CD4-positive, alpha-beta T cell treated with Interleukin-6 at 100 ng/mL for 8 hours (primary cell): ENCODE measurements at regions not wholly inside any gene's neighbourhood (a gene's known extent, or its start where the extent isn't known, plus 50 kb on each side); places are given as distances from the start of the nearest gene placed in this dataset.
A peak's percentile ranks its signal among the peaks of the same experiment; 100 is the strongest.

Experiments used
- DNase-seq: peaks from one replicate; pipeline ENCODE4 v3.0.0-alpha.2; 2020; ENCODE audit warnings: mixed read lengths, low spot score

DNA sequence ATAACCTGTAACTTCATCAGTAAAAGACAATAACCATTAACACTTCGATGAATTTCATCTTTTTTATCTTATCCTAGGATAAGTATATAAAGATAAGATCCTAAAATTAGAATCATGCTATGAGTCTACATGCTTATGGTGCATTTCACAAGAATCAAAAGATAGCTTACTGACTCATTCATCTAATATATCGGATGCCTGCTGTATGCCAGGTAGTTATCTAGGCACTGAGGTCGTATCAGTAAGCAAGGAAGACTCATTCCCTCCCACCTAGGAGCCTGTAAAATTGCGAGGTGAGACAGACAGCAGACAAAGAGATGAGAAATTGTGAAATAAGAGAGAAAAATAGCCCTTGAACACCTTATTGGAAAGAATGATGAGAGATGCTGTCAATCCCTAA is 240.6 kb upstream of the ADAMTSL1 start:
- DNase-seq, result no peak

DNA sequence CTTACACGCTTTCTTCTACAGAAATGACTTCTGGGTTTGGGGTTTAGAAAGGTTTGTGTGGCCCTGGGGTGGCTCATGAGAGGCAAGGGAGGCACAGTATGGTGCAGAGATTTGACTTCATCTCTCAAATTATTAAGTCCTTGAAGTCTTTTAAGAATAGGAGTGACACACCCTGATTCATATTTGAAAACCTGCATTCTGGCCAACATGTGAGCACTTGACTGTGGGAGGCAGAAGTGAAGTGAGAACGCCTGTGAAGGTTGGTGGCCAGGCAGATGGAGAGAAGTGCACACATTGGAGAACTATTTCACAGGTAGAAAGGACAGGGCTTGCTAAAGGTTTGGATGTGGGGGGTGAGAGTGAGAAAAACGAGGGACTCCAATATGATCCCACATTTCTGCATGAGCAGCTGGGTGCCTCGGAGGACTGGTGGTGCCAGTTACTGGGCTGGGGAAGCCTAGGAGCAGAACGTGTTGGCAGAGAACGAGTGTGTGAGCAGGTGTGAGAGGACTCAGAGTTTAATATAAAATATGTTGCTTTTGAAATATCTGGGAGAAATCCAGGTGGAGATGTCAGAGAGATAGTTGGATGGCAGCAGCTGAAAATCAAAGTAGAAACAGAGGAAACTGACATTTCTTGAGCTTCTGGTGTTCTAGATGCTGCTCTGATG is 240.0 kb upstream of the ADAMTSL1 start:
- DNase-seq, result no peak

DNA sequence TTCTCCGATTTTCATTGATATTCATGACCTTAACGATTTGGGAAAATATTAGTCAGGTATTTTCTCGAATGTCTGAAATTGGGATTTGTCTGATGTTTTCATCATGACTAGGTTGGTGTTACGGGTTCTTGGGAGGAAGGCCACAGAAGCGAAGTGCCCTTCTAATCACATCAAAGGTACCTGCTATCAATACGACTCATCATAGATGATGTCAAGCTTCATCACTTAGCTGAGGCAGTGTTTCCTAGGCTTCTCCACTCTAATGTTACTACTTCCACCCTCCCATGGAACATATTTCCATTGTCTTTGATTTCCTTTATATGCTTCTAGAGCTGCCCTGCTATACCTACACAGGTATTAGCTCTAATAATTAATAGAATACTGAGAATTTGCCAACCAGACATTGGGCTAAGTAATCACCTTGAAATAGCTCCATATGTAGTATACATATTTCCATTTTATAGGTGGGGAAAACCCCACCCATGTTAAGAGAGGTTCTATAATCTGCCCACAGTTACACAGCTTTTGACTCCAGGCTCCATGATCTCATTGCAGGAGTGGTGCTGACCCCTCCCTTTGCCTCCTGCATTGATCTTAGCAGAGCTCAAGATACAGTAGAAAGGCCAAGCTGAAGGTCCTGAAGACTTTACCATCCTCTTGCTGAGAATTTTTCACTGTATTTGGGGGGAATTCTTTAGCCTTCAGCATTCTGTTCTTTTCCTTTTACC is 238.6 kb upstream of the ADAMTSL1 start:
- DNase-seq, result no peak

DNA sequence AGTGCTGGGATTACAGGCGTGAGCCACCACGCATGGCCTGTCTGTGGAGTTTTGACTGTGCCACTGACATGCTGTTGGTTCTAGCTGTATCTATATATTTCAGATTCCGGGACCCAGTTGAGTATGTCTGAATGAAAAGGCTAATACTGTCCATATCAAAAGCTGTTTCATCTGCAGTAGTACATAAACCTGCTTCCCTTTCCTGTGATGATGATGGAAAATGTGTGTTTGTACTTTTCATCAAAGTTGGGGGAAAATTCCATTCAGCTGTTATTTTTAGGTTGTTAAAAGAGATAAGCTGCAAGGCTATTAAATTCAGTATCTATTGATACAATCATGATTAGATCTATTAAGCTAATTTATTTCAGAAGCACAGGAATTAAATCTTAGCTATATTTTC is 237.6 kb upstream of the ADAMTSL1 start:
- DNase-seq, result no peak

DNA sequence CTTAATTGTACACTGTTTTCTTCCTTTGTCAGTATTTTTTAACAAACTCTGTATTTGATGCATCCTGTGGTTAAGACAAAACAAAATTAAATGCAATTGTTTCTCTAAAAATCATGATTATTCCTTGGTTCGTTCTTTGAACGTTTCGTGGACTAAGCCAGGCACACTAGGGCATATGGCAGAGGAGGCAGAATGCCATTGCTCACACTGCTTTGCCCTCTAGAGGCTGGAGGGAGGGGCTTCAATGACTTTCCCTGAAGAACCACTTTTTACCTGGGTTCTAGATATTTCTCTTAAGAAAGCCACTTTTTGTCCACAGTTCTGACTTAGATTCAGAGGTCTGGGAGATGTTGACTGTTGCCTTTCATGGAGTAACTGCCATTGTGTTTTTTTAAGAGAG is 236.2 kb upstream of the ADAMTSL1 start:
- no peak for DNase-seq

DNA sequence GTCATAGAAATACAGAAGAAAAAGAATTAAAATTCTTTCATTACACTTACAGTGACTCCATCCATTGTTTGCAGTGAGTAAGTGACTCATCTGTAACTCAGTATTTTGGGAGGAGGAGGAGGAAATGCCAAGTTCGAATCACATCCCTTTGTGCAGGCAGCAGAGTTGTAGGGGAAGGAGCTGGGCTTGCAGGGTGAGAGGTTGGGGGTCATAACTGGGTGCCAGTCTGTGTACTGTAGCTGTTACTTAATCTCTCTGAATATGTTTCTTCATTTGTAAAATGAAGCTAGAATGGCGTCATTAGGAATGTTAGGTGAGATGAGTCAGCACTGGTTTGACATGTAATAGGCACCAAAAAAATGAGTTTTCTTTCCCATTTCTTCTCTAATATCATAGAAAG is 235.7 kb upstream of the ADAMTSL1 start:
- DNase-seq, result no peak

DNA sequence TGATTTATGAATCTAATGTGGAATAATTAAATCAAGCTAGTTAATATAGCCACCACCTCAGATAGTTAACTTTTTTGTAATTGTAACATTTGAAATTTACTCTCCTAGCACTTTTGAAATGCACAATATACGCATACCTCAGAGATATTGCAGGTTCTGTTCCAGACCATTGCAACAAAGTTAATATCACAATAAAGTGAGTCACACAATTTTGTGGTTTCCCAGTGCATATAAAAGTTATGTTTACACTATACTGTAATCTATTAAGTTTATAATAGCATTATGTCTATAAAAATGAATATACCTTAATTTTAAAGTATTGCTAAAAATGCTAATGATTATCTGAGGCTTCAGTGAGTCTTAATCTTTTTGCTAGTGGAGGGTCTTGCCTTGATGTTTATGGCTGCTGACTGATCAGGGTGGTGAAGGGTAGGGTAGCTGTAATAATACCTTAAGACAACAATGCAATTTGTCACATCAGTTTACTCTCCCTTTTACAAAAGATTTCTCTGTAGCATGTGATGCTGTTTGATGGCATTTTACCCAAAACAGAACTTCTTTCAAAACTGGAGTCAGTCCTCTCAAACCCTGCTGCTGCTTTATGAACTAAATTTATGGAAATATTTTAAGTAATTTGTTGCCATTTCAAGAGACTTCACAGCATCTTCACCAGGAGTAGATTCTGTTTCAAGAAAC is 235.1 kb upstream of the ADAMTSL1 start:
- DNase-seq, result no peak

DNA sequence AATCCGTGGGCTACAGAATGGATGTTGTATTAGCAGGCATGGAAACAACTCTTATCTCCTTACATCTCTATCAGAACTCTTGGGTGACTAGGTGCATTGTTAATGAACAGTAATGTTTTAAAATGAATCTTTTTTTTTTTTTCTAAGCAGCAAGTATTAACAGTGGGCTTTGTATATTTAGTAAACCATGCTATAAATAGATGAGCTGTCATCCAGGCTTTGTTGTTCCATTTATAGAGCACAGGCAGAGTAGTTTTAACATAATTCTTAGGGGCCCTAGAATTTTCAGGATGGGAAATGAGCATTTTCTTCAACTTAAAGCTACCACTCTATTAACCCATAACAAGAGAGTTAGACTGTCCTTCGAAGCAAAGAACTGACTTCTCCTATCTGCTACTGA is 233.7 kb upstream of the ADAMTSL1 start:
- DNase-seq, result no peak

DNA sequence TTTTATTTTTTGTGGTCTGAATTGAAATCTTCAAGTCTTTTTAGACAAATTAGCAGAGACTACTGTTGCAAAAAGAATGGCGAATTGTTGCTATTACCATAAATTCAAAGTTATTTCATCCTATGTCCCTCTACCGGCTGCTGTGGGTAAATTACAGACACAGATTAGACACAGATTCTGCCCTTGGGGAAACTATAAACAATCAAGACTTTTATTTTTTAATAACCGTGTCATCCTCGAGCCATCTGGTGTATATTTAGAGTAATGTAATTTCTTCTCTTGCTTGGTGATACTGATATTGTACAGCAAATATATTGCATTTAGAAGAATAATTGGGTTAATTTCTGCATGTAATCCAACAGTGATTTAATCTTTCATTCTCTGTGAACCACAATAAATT is 228.0 kb upstream of the ADAMTSL1 start:
- DNase-seq, result no peak

DNA sequence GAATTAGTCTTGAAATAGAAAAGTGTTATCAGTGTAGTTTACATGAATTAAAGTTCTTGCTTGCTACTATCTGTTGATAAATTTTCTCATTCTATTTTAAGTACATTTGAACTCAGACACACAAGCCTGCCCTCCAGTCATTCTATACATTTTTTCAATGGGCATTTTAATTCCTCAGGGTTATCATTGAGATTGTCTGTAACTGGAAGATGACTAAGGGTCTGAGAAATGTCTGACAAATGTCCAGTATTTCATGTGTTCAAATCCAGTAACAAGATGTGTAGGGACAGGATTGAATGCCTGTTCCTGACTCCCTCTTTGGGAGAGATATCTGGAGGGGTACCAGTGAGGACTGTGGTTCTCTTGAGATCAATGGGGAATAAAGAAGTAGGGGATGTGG is 223.9 kb upstream of the ADAMTSL1 start:
- DNase-seq, result no peak

DNA sequence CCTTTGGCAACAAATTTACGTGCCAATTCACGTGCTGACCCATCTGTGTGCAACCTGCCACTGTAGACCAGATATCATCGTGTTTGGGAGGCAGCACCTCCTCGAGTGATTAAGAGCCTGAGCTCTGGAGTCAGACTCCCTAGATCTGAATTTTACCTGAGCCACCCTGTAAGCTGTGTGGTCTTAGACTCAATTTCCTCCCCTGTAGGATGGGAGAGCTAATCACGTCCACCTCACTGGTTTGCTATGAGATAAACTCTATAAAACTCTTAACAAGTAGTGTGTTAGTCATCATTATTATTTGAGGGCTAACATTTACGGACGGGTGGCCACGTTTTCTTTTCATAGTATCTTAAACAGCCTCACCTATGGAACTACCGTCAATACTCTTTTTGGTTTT is 220.0 kb upstream of the ADAMTSL1 start:
- no peak for DNase-seq

DNA sequence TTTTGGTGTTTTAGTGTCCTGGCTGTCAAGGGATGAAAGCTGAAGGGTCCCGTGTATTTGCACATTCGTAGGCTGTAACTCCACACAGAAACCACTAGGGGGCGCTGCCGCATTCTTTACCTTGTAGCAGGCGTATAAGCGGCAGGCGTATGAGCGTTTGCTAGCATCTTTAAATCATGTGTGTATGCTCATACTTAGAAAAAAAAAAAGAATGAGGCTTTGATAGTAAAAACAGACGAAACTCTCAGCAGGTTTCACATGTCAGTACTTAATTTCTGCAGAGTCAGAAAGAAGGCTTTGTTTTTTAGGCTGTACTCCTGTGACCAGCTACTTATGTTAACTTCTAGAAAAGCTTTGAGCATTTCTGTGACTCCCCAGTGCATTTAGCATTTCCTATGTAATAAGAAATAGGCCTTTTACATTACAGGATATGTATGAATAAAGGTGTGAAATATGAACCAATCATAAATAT is 218.8 kb upstream of the ADAMTSL1 start:
- peak; percentile 60 for DNase-seq

DNA sequence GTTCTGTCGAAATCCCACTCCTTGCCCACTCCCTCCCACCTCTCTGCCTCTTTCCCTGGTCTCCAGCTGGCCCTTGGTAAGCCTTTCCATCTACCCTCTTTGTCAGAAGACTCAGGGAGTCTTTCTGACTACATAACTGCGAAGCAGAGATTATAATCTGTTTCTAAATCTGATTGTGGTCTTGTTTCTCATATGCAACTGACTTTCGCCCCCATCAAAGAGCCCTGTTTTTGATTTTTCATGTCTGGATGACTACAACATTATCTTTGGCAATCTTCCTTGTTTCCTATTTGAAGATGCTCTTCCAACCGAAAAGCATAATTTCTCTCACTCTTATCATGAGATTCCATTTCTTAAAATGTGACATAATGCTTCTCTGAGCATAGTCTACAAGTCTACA is 218.2 kb upstream of the ADAMTSL1 start:
- no peak for DNase-seq

DNA sequence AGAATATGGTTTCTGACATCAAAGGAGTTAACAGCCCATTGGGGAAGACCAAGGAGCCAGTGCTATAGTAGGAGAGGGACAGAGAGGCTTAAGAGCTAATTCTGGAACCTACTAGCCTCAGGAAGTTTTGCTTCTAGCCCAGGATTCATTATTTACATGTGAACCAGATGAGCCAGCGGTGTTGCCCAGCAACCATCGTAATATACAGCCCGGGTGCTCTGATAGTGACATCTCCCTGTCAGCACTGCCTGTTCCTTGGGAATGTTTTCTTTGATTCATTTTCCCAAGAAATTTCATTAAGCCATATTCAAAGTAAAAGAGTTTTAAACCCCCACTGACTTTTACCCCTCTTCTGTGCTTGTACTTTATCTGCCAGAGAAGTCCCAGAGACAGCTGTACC is 217.4 kb upstream of the ADAMTSL1 start:
- DNase-seq, result no peak

DNA sequence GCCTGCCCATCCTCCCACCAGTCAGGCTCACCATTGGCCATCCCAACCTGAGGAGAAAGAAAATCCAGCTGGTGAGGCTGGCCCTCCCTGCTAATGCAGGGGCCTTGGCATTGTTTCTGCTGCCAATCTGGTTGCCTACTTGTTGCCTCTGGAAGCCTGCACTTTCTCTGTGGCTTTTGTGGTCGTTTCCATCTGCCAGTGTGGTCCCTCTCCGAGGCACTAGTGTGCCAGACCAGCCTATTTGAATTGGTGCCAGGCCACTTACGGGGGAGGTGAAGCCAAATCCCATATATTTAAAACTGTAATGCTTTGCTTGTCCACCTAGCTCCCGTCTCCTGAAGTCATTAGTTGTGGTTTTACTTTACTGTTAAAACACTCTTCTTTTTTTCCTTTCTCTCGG is 213.4 kb upstream of the ADAMTSL1 start:
- DNase-seq, result no peak

DNA sequence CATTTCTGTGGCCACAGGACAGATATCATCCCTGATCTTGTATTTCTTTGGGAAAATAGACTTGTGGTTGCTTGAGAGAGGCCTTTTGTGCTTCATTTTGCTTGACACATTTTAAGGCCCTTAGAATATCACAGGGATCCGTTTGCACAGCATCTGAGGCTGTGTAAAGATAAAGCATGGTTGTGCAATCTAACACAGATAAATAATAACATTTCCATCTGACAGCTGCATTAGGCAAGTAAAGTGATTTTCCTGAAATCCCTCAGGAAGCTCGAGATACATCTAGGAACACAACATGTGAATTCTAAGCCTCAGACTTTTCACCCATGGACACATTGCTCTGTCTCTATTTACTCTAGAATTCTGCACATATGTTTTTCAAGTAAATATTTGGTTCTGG is 212.8 kb upstream of the ADAMTSL1 start:
- DNase-seq, result no peak

DNA sequence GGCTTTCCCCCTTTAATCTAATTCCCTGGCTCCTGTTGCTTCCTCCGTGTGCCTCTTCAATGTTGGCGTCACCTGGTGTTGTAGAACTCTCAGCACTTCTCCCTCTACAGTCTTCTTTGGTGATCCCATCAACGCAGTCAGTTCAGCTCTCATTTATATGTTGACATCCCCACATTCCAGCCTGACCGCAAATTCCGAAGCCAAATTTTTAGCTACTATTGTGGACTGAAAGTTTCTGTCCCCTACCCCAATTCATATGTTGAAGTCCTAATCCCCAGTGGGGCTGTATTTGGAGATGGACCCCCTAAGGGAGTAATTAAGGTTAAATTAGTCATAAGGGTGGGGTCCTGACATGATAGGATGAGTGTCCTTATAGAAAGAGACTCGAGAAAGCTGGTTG is 210.6 kb upstream of the ADAMTSL1 start:
- DNase-seq, result no peak

DNA sequence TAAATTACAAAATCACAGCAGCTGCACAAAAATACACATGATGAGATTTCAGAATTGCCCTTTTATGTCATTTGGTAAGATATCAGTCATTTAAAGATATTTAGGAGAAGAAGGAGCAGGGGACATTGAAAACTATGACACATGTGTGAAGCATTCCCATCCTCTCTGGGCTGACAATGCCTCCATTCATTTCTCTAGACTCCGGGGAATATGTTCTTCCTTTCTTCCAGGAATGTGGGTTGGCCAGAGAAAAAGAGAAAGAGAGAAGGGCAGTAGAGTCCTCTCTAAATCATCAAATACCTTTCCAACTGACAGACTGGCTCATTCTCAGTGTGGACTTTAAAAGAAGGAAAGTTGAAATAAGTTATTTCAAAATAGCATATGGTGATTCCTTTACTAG is 205.6 kb upstream of the ADAMTSL1 start:
- no peak for DNase-seq

DNA sequence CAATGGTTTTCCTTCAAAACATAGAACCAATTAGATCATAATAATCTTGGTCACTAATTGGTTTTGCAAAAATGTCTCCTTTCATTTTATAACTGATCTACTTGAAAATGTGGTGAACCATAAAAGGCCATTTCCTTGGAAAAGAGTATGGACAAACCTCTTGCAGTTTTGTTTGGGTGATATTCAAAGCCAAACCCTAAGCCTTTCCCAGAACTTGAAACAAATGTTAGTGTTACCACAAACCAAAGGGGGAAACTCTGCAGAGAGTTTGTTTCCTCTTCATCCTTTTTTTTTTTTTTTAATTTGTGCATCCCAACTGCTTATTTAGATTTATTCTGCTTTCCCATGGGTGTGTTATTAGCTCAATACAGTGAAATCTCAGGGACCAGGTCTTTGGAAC is 204.4 kb upstream of the ADAMTSL1 start:
- no peak for DNase-seq

DNA sequence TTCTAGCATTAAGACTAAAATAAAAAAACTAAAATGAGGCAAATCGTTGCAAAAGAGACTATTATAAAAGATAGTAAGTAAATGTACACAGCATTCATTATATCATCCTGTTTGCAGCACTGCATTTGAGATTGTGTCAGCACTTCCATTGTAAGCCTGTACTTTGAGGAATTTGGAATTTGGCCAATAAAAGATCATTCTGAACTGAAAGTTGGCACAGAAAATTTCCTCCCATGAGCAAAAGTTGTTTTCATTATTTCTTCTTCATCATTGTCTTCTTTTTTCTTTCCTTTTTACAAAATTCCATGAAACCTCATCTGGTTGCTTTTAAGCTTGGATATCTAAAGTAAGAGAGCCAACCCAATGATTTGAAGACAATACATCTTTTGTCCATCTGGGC is 199.3 kb upstream of the ADAMTSL1 start:
- DNase-seq, result no peak

DNA sequence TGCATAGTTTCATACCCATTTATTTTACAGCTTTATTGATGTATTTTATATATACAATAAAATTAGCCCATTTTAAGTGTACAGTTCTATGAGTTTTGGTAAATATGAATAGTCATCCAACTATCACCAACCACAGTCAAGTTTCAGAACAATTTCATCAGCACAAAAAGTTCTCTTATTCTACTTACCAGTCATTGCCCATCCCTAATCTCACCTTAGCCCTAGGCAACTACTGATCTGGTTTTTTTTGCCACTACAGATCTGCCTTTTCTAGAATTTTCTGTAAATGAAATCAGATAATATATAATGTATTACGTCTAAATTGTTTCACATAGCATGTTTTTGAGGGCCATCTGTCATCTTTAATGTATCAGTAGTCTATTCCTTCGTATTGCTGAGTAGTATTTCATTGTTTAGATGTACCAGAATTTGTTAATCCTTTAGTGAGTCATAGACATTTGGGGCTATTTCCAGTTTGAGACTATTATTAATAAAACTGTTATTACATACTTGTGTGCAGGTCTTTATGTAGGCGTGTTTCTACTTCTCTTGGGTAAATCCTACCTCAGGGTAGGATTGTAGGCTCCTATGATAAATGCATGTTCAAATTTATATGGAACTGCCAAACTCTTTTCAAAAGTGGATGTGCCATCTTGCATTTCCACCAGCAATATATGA is 198.5 kb upstream of the ADAMTSL1 start:
- DNase-seq, result no peak

DNA sequence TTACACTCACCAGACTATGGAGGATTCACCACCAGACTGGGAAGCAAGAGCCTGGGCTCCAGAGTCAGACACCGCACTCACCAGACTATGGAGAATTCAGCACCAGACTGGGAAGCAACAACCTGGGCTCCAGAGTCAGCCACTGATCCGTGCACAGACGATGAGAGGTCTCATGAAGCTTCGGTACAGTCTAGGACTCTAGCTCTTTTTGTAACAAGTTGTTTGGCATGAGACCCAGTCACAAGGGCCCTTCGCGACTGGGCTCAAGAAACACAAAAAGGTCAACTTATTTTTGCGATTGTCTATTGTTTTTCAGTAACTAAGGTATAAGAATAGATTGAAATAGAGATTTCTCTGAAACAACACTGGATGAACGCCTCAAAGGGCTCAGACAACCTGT is 192.7 kb upstream of the ADAMTSL1 start:
- DNase-seq, result no peak

DNA sequence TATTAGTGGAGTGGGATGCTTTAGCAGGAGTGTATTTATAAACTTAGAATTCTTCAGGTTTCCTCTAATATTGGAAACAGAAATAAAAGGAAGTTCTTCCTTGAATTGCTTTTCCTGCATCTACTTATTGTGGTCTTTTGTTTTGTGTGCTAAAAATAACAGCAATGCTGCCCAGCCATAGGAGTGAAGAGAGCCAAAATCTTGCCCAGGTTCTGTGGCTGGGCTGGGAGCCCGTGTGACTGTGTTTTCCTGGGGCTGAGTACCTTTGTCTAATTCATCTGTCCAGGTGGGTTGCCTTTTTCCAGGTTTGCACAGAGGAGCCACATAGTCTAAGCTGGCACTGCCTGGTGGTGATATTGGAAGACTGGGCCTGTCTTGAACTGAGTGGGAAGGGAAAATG is 179.7 kb upstream of the ADAMTSL1 start:
- DNase-seq, result no peak
